GM23338 (cell line): ENCODE measurements at regions not wholly inside any gene's neighbourhood (a gene's known extent, or its start where the extent isn't known, plus 50 kb on each side); places are given as distances from the start of the nearest gene placed in this dataset.

Experiments used
- CREB1 ChIP-seq: fragments of 250-450 bp; sonication (Bioruptor Pico); IDR thresholded peaks from 2 replicates; pipeline ENCODE4 v1.5.0; 2020; ENCODE audit warnings: low read depth, mild to moderate bottlenecking, moderate library complexity
- CTCF ChIP-seq, 2 experiments: fragments of 200-600 bp in 1 of 2; sonication (generic) in 1 of 2; conservative IDR thresholded peaks; 2 replicates each; pipeline versions ENCODE4 v1.5.1 to v1.6.1; 2016 to 2017; ENCODE audit warnings: antibody characterized with exemption in 2 of 2, low read depth in 2 of 2, mild to moderate bottlenecking in 2 of 2, moderate library complexity in 1 of 2
- EZH2 ChIP-seq: fragments of 200-600 bp; sonication (generic); IDR thresholded peaks from one replicate; pipeline ENCODE4 v1.8.0; 2017; ENCODE audit warnings: antibody characterized with exemption, mild to moderate bottlenecking, low read depth; ENCODE audit not compliant: unreplicated experiment
- EZH2phosphoT487 ChIP-seq: fragments of 200-600 bp; sonication (generic); IDR thresholded peaks from one replicate; pipeline ENCODE4 v1.8.1; 2018; ENCODE audit warnings: antibody characterized with exemption; ENCODE audit not compliant: unreplicated experiment
- JUNB ChIP-seq: IDR thresholded peaks from one replicate; pipeline ENCODE4 v1.6.1; 2016; ENCODE audit warnings: antibody characterized with exemption; ENCODE audit not compliant: unreplicated experiment
- POLR2AphosphoS5 ChIP-seq: IDR thresholded peaks from 2 replicates; pipeline ENCODE4 v1.6.1; 2016; ENCODE audit warnings: antibody characterized with exemption, low read depth
- REST ChIP-seq: IDR thresholded peaks from one replicate; pipeline ENCODE4 v1.6.1; 2018; ENCODE audit warnings: antibody characterized with exemption; ENCODE audit not compliant: unreplicated experiment
- STAT1 ChIP-seq: IDR thresholded peaks from one replicate; pipeline ENCODE4 v1.6.1; 2016; ENCODE audit warnings: antibody characterized with exemption; ENCODE audit not compliant: unreplicated experiment
- ZNF114 ChIP-seq: fragments of 250-450 bp; sonication (Bioruptor Pico); IDR thresholded peaks from 2 replicates; pipeline ENCODE4 v1.5.0; 2020; ENCODE audit warnings: mild to moderate bottlenecking, moderate library complexity
- TF ChIP-seq, protein P1 (sequence below): IDR thresholded peaks from 2 replicates; pipeline ENCODE4 v1.6.1; 2016; ENCODE audit warnings: antibody characterized with exemption

DNA sequence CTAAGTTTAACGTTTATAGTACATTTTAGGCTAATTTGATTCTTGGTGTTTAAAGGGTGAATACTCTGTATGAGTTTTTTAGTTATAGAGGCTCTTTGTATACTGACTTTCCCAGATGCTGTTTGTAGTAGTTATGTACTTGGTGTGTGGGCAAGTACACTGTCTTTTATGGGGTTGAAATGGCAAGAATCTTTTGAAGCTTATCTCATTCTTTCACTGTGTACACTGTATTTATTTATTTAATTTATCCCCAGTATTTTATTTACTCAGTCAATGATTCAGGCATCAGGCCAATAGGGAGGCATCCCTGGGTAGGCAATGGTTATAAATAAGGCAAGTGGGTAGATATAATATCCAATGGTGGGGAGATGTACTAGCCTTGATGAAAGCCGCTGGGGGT is 277.0 kb upstream of the PTCHD4 start:
- no peak for TF ChIP-seq CTCF (conservative IDR thresholded peaks at IDR 0.05; ENCODE audit: low read depth in 2 of 2)
- TF ChIP-seq JUNB = no peak
- no peak for TF ChIP-seq POLR2AphosphoS5
- TF ChIP-seq EZH2phosphoT487 = no peak
- TF ChIP-seq, protein P1, sequence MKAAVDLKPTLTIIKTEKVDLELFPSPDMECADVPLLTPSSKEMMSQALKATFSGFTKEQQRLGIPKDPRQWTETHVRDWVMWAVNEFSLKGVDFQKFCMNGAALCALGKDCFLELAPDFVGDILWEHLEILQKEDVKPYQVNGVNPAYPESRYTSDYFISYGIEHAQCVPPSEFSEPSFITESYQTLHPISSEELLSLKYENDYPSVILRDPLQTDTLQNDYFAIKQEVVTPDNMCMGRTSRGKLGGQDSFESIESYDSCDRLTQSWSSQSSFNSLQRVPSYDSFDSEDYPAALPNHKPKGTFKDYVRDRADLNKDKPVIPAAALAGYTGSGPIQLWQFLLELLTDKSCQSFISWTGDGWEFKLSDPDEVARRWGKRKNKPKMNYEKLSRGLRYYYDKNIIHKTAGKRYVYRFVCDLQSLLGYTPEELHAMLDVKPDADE = no peak
- TF ChIP-seq EZH2 = no peak
- TF ChIP-seq REST = no peak
- TF ChIP-seq CREB1 (CRISPR knock-in tag) = no peak
- TF ChIP-seq STAT1 = no peak
- TF ChIP-seq ZNF114 = no peak
